H9 (cell line): ENCODE measurements at regions not wholly inside any gene's neighbourhood (a gene's known extent, or its start where the extent isn't known, plus 50 kb on each side); places are given as distances from the start of the nearest gene placed in this dataset.

Source experiments
- DNase-seq: peaks from one replicate; pipeline ENCODE4 v3.0.0-alpha.2; 2017
- H2AFZ ChIP-seq: one replicate; pipeline ENCODE4 v1.6.1; 2013; ENCODE audit warnings: mild to moderate bottlenecking, low read length, control low read depth, moderate library complexity
- H2AK5ac ChIP-seq: 2 replicates; pipeline ENCODE4 v1.6.1; 2013; ENCODE audit warnings: low read length, control low read depth, mixed read lengths; ENCODE audit not compliant: insufficient read length
- H2BK120ac ChIP-seq: one replicate; pipeline ENCODE4 v1.6.1; 2013; ENCODE audit warnings: low read depth, mild to moderate bottlenecking, low read length, control low read depth, inconsistent platforms; ENCODE audit not compliant: poor library complexity, severe bottlenecking
- H2BK12ac ChIP-seq: 2 replicates; pipeline ENCODE4 v1.6.1; 2013; ENCODE audit warnings: low read length, control low read depth, mixed read lengths, low read depth; ENCODE audit not compliant: insufficient read length
- H2BK15ac ChIP-seq: 2 replicates; pipeline ENCODE4 v1.6.1; 2013; ENCODE audit warnings: low read depth, low read length, control low read depth
- H2BK20ac ChIP-seq: one replicate; pipeline ENCODE4 v1.6.1; 2013; ENCODE audit warnings: low read depth, mild to moderate bottlenecking, low read length, control low read depth, inconsistent platforms; ENCODE audit not compliant: poor library complexity, severe bottlenecking
- H2BK5ac ChIP-seq: 2 replicates; pipeline ENCODE4 v1.6.1; 2013; ENCODE audit warnings: low read length, control low read depth, mixed read lengths; ENCODE audit not compliant: insufficient read length
- H3K14ac ChIP-seq: 2 replicates; pipeline ENCODE4 v1.6.1; 2013; ENCODE audit warnings: low read length, control low read depth; ENCODE audit not compliant: insufficient read depth
- H3K18ac ChIP-seq: 2 replicates; pipeline ENCODE4 v1.6.1; 2013; ENCODE audit warnings: low read depth, mild to moderate bottlenecking, mixed read lengths, low read length, control low read depth; ENCODE audit not compliant: insufficient read length
- H3K23ac ChIP-seq: 2 replicates; pipeline ENCODE4 v1.6.1; 2013; ENCODE audit warnings: low read length, control low read depth, mixed read lengths, low read depth; ENCODE audit not compliant: insufficient read length
- H3K23me2 ChIP-seq: 2 replicates; pipeline ENCODE4 v1.6.1; 2013; ENCODE audit warnings: low read depth, mild to moderate bottlenecking, mixed read lengths, low read length, control low read depth; ENCODE audit not compliant: insufficient read length, poor library complexity, severe bottlenecking
- H3K27ac ChIP-seq: 2 replicates; pipeline ENCODE4 v1.5.1; 2013; ENCODE audit warnings: low read length, control low read depth, mixed read lengths, low read depth; ENCODE audit not compliant: insufficient read length
- H3K27me3 ChIP-seq: 2 replicates; pipeline ENCODE4 v1.6.1; 2013; ENCODE audit warnings: low read length, control low read depth, inconsistent platforms; ENCODE audit not compliant: insufficient read depth
- H3K4ac ChIP-seq: 2 replicates; pipeline ENCODE4 v1.6.1; 2013; ENCODE audit warnings: low read depth, mild to moderate bottlenecking, control low read depth, inconsistent platforms, low read length, moderate library complexity
- H3K4me1 ChIP-seq: 2 replicates; pipeline ENCODE4 v1.6.1; 2013; ENCODE audit warnings: low read length, control low read depth, inconsistent platforms; ENCODE audit not compliant: insufficient read depth
- H3K4me2 ChIP-seq: 2 replicates; pipeline ENCODE4 v1.6.1; 2013; ENCODE audit warnings: low read length, control low read depth, mixed read lengths; ENCODE audit not compliant: insufficient read length, insufficient read depth
- H3K56ac ChIP-seq: 2 replicates; pipeline ENCODE4 v1.6.1; 2013; ENCODE audit warnings: low read depth, mild to moderate bottlenecking, mixed read lengths, low read length, control low read depth; ENCODE audit not compliant: insufficient read length
- H3K79me1 ChIP-seq: 2 replicates; pipeline ENCODE4 v1.6.1; 2013; ENCODE audit warnings: low read depth, mild to moderate bottlenecking, moderate library complexity, low read length, control low read depth, inconsistent platforms; ENCODE audit not compliant: insufficient read depth, poor library complexity, severe bottlenecking
- H3K79me2 ChIP-seq: 2 replicates; pipeline ENCODE4 v1.6.1; 2013; ENCODE audit warnings: low read length, control low read depth, inconsistent platforms; ENCODE audit not compliant: insufficient read depth
- H3K9ac ChIP-seq: 2 replicates; pipeline ENCODE4 v1.6.1; 2013; ENCODE audit warnings: low read length, control low read depth, mixed read lengths; ENCODE audit not compliant: insufficient read length; ENCODE audit errors: extremely low read depth
- H3K9me3 ChIP-seq: one replicate; pipeline ENCODE4 v1.6.1; 2013; ENCODE audit warnings: low read depth, low read length, inconsistent platforms; ENCODE audit not compliant: control insufficient read depth
- H3T11ph ChIP-seq: one replicate; pipeline ENCODE4 v1.6.1; 2013; ENCODE audit warnings: mild to moderate bottlenecking, low read length, control low read depth, inconsistent platforms
- H4K20me1 ChIP-seq: one replicate; pipeline ENCODE4 v1.6.1; 2013; ENCODE audit not compliant: control insufficient read depth, insufficient read length, insufficient read depth
- H4K5ac ChIP-seq: 2 replicates; pipeline ENCODE4 v1.6.1; 2013; ENCODE audit warnings: low read depth, mild to moderate bottlenecking, mixed read lengths, low read length, control low read depth; ENCODE audit not compliant: insufficient read length
- H4K8ac ChIP-seq: replicated peaks from 2 replicates; pipeline ENCODE4 v1.6.1; 2013; ENCODE audit warnings: low read length, control low read depth, mixed read lengths, low read depth; ENCODE audit not compliant: insufficient read length
- H4K91ac ChIP-seq: 2 replicates; pipeline ENCODE4 v1.6.1; 2013; ENCODE audit warnings: low read depth, mild to moderate bottlenecking, moderate library complexity, mixed read lengths, low read length, control low read depth; ENCODE audit not compliant: insufficient read length
- H3K27ac Mint-ChIP-seq, 3 experiments: 2 replicates in 2 of 3; 3 replicates in 1 of 3; pipeline ENCODE4 v1.8.0; 2020 to 2021; ENCODE audit warnings: mixed read lengths in 3 of 3, mild to moderate bottlenecking in 1 of 3, moderate library complexity in 1 of 3
- H3K27me3 Mint-ChIP-seq: 2 replicates; pipeline ENCODE4 v1.8.0; 2021; ENCODE audit warnings: low read depth, mild to moderate bottlenecking, moderate library complexity, mixed read lengths
- H3K36me3 Mint-ChIP-seq, 3 experiments: 2 replicates in 2 of 3; 3 replicates in 1 of 3; pipeline ENCODE4 v1.8.0; 2020 to 2021; ENCODE audit warnings: low read depth in 3 of 3, mixed read lengths in 3 of 3; ENCODE audit not compliant: insufficient read depth in 1 of 3
- H3K4me1 Mint-ChIP-seq, 2 experiments: 2 replicates each; pipeline ENCODE4 v1.8.0; 2020; ENCODE audit warnings: mixed read lengths in 2 of 2
- H3K4me3 Mint-ChIP-seq, 2 experiments: 2 replicates in 1 of 2; 3 replicates in 1 of 2; pipeline ENCODE4 v1.8.0; 2020 to 2021; ENCODE audit warnings: mild to moderate bottlenecking in 2 of 2, mixed read lengths in 2 of 2, moderate library complexity in 1 of 2
- H3K9me3 Mint-ChIP-seq, 2 experiments: 2 replicates in 1 of 2; 3 replicates in 1 of 2; pipeline ENCODE4 v1.8.0; 2020; ENCODE audit warnings: mild to moderate bottlenecking in 2 of 2, mixed read lengths in 2 of 2, moderate library complexity in 1 of 2
- WGBS: extraction: QIAGEN DNeasy Blood & Tissue Kit; methylation state at CpG from one replicate; pipeline ENCODE4 v1.1.7; 2013; ENCODE audit warnings: missing lambda C conversion rate, low lambda C conversion rate, mixed read lengths; ENCODE audit not compliant: insufficient read length; ENCODE audit errors: extremely low coverage; 5-methylcytosine and 5-hydroxymethylcytosine counted together
- TF ChIP-seq, protein P1 (sequence below): fragments of 200-600 bp; sonication (generic); conservative IDR thresholded peaks from 3 replicates; pipeline ENCODE4 v1.8.0; 2021; ENCODE audit warnings: antibody characterized with exemption, mild to moderate bottlenecking

GRCh38 chr1:88217386-88217785, 466.7 kb upstream of the PKN2 start:
- no peak overlapping the region for H3K27ac Mint-ChIP-seq

More at GRCh38 chr1:88217386-88217785, 466.7 kb upstream of the PKN2 start:
- H3K79me1 ChIP-seq: no peaks in the 10 kb centered on the region
- Mint-ChIP-seq H3K9me3 (no peaks in the 10 kb centered on the region; a peak in 1 of 5 replicates), H3K4me1 (peaks cover 6 to 8% of the 10 kb centered on the region in 2 experiments; a peak in 2 of 4 replicates), H3K4me3 (no peak overlapping the region), H3K36me3 (no peaks in the 10 kb centered on the region), H3K27me3 (no peaks in the 10 kb centered on the region)
- TF ChIP-seq, protein P1, sequence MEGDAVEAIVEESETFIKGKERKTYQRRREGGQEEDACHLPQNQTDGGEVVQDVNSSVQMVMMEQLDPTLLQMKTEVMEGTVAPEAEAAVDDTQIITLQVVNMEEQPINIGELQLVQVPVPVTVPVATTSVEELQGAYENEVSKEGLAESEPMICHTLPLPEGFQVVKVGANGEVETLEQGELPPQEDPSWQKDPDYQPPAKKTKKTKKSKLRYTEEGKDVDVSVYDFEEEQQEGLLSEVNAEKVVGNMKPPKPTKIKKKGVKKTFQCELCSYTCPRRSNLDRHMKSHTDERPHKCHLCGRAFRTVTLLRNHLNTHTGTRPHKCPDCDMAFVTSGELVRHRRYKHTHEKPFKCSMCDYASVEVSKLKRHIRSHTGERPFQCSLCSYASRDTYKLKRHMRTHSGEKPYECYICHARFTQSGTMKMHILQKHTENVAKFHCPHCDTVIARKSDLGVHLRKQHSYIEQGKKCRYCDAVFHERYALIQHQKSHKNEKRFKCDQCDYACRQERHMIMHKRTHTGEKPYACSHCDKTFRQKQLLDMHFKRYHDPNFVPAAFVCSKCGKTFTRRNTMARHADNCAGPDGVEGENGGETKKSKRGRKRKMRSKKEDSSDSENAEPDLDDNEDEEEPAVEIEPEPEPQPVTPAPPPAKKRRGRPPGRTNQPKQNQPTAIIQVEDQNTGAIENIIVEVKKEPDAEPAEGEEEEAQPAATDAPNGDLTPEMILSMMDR: no peak
- H2BK12ac ChIP-seq: no peak overlapping the region
- H4K20me1 ChIP-seq: no peaks in the 10 kb centered on the region
- H4K8ac ChIP-seq: no peak overlapping the region
- no peak overlapping the region for H2BK20ac ChIP-seq
- no peaks in the 10 kb centered on the region for H3K4me1 ChIP-seq
- H3K4me2 ChIP-seq: no peak overlapping the region
- H3K56ac ChIP-seq: no peak overlapping the region
- H3K4ac ChIP-seq: no peak overlapping the region
- H3K27ac ChIP-seq: no peak overlapping the region
- H2BK120ac ChIP-seq: no peak overlapping the region
- no peak overlapping the region for H2BK15ac ChIP-seq
- no peak overlapping the region for H3K18ac ChIP-seq
- DNase-seq: no peak
- no peak overlapping the region for H2BK5ac ChIP-seq
- no peak overlapping the region for H3T11ph ChIP-seq
- no peak overlapping the region for H2AFZ ChIP-seq
- no peak overlapping the region for H3K14ac ChIP-seq
- no peak overlapping the region for H4K91ac ChIP-seq
- H3K23me2 ChIP-seq: peaks cover 3% of the 10 kb centered on the region
- no peak overlapping the region for H3K9ac ChIP-seq
- no CpG with 5 or more reads among the region's 2 CpGs for WGBS
- no peaks in the 10 kb centered on the region for H3K79me2 ChIP-seq
- H3K23ac ChIP-seq: no peak overlapping the region
- H4K5ac ChIP-seq: no peak overlapping the region
- H3K9me3 ChIP-seq: no peaks in the 10 kb centered on the region
- no peaks in the 10 kb centered on the region for H3K27me3 ChIP-seq
- no peak overlapping the region for H2AK5ac ChIP-seq
